DOHH2 (cell line): ENCODE measurements at regions not wholly inside any gene's neighbourhood (a gene's known extent, or its start where the extent isn't known, plus 50 kb on each side); places are given as distances from the start of the nearest gene placed in this dataset.

Source experiments
- H3F3A ChIP-seq: fragments of 200-600 bp; sonication (generic), shearing (Covaris generic); 2 replicates; pipeline ENCODE4 v1.6.0; 2016; ENCODE audit warnings: antibody characterized with exemption, mild to moderate bottlenecking; ENCODE audit not compliant: control insufficient read depth, insufficient read depth
- H3K27ac ChIP-seq: fragments of 200-600 bp; sonication (generic); 2 replicates; pipeline ENCODE4 v1.5.1; 2014; ENCODE audit warnings: low read depth, mild to moderate bottlenecking, low read length, moderate library complexity
- H3K27me3 ChIP-seq: fragments of 200-600 bp; sonication (generic); 2 replicates; pipeline ENCODE4 v1.6.1; 2014; ENCODE audit warnings: mild to moderate bottlenecking, low read length, mixed read lengths; ENCODE audit not compliant: control insufficient read depth
- H3K36me3 ChIP-seq: fragments of 200-600 bp; sonication (generic); 2 replicates; pipeline ENCODE4 v1.6.1; 2014; ENCODE audit warnings: mild to moderate bottlenecking, low read length, moderate library complexity, mixed read lengths; ENCODE audit not compliant: control insufficient read depth
- H3K4me1 ChIP-seq: fragments of 200-600 bp; sonication (generic); 2 replicates; pipeline ENCODE4 v1.6.1; 2014; ENCODE audit warnings: mild to moderate bottlenecking, low read length, mixed read lengths; ENCODE audit not compliant: control insufficient read depth
- H3K4me2 ChIP-seq: fragments of 200-600 bp; sonication (generic); 2 replicates; pipeline ENCODE4 v1.6.0; 2014; ENCODE audit warnings: mild to moderate bottlenecking, low read length, moderate library complexity
- H3K4me3 ChIP-seq: fragments of 200-600 bp; sonication (generic); 2 replicates; pipeline ENCODE4 v1.5.1; 2014; ENCODE audit warnings: mild to moderate bottlenecking, low read length, mixed read lengths
- H3K79me2 ChIP-seq: fragments of 200-600 bp; sonication (generic); 2 replicates; pipeline ENCODE4 v1.6.1; 2014; ENCODE audit warnings: mild to moderate bottlenecking, low read length, mixed read lengths; ENCODE audit not compliant: control insufficient read depth
- H3K9me2 ChIP-seq: fragments of 200-600 bp; sonication (generic); replicated peaks from 2 replicates; pipeline ENCODE4 v1.6.1; 2014; ENCODE audit warnings: mild to moderate bottlenecking, low read length, mixed read lengths; ENCODE audit not compliant: control insufficient read depth
- H3K9me3 ChIP-seq: fragments of 200-600 bp; sonication (generic); 2 replicates; pipeline ENCODE4 v1.6.1; 2014; ENCODE audit warnings: antibody characterized with exemption, low read length, mixed read lengths; ENCODE audit not compliant: control insufficient read depth, insufficient read depth
- H4K20me1 ChIP-seq: fragments of 200-600 bp; sonication (generic); 2 replicates; pipeline ENCODE4 v1.6.0; 2014; ENCODE audit warnings: low read depth, mild to moderate bottlenecking, antibody characterized with exemption, low read length, moderate library complexity; ENCODE audit not compliant: control insufficient read depth, insufficient read depth
- CTCF ChIP-seq: fragments of 200-600 bp; sonication (generic); IDR thresholded peaks from one replicate; pipeline ENCODE4 v1.5.1; 2014; ENCODE audit warnings: antibody characterized with exemption, mild to moderate bottlenecking, low read depth, low read length; ENCODE audit not compliant: poor library complexity, severe bottlenecking
- EZH2phosphoT487 ChIP-seq: fragments of 200-600 bp; sonication (generic); IDR thresholded peaks from 2 replicates; pipeline ENCODE4 v1.6.1; 2017; ENCODE audit warnings: borderline replicate concordance, mild to moderate bottlenecking, antibody characterized with exemption, low read length, moderate library complexity, mixed read lengths

- H3K27ac ChIP-seq = no peak overlapping the region
- no peak overlapping the region for H3K4me3 ChIP-seq
- no peaks in the 10 kb centered on the region for H3K4me1 ChIP-seq
- H3K36me3 ChIP-seq = no peaks in the 10 kb centered on the region
- H4K20me1 ChIP-seq = no peaks in the 10 kb centered on the region
- TF ChIP-seq CTCF (no peak), EZH2phosphoT487 (no peak)
- H3K9me2 ChIP-seq = no peaks in the 10 kb centered on the region
- no peak overlapping the region for H3K4me2 ChIP-seq
- H3K9me3 ChIP-seq = no peaks in the 10 kb centered on the region
- no peaks in the 10 kb centered on the region for H3K79me2 ChIP-seq
- no peaks in the 10 kb centered on the region for H3K27me3 ChIP-seq
- no peaks in the 10 kb centered on the region for H3F3A ChIP-seq
These were observed 268.8 kb downstream of the CYP26B1 start for GRCh38 chr2:71878626-71879508.

GRCh38 chr2:71877636-71878035 is 270.0 kb downstream of the CYP26B1 start:
- Histone ChIP-seq H3K4me2 (no peak overlapping the region), H3F3A (no peaks in the 10 kb centered on the region), H3K27me3 (no peaks in the 10 kb centered on the region)

GRCh38 chr2:71876542-71877451 is 270.9 kb downstream of the CYP26B1 start:
- no peak overlapping the region for H3K4me2 ChIP-seq
- H4K20me1 ChIP-seq = no peaks in the 10 kb centered on the region
- H3K79me2 ChIP-seq = no peaks in the 10 kb centered on the region
- H3K4me1 ChIP-seq = no peaks in the 10 kb centered on the region
- H3F3A ChIP-seq = no peaks in the 10 kb centered on the region
- no peak for TF ChIP-seq CTCF
- TF ChIP-seq EZH2phosphoT487 = no peak
- no peak overlapping the region for H3K27ac ChIP-seq
- H3K36me3 ChIP-seq = no peaks in the 10 kb centered on the region
- no peaks in the 10 kb centered on the region for H3K27me3 ChIP-seq
- no peaks in the 10 kb centered on the region for H3K9me3 ChIP-seq
- H3K9me2 ChIP-seq = no peaks in the 10 kb centered on the region
- no peak overlapping the region for H3K4me3 ChIP-seq

More at GRCh38 chr2:71877636-71878035, 270.0 kb downstream of the CYP26B1 start:
- no peaks in the 10 kb centered on the region for H4K20me1 ChIP-seq
- H3K4me3 ChIP-seq = no peak overlapping the region
- H3K9me3 ChIP-seq = no peaks in the 10 kb centered on the region
- no peaks in the 10 kb centered on the region for H3K36me3 ChIP-seq
- H3K4me1 ChIP-seq = no peaks in the 10 kb centered on the region
- no peaks in the 10 kb centered on the region for H3K79me2 ChIP-seq
- no peak overlapping the region for H3K27ac ChIP-seq
- TF ChIP-seq EZH2phosphoT487 (no peak), CTCF (no peak)
- H3K9me2 ChIP-seq = no peaks in the 10 kb centered on the region
